ENCODE measurements at regions not wholly inside any gene's neighbourhood (a gene's known extent, or its start where the extent isn't known, plus 50 kb on each side); places are given as distances from the start of the nearest gene placed in this dataset.
"Not testable (repeated sequence)": the region's sequence is repeated elsewhere in the genome, so short reads cannot be mapped to it uniquely, and the experiment has no call there.

DNA sequence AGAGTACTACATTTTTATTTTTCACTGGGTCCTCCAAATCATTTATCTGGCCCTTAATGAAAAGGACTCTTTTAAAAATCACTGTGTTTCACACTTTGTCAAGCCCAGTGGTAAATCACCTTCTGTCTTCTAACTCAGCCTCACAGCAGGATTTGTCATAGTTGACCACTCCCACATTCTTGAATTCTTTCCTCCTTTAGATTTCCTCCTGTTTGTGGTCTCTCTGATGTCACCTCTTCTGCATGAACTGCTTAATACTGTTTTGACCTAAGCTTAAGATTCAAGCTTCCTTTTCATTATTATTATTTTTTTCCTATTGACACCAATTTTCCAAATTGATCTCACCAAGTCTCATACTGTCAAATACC is 899.8 kb upstream of the MIR17HG start:
- no peak for DNase-seq (ENCODE audit: low spot score)

DNA sequence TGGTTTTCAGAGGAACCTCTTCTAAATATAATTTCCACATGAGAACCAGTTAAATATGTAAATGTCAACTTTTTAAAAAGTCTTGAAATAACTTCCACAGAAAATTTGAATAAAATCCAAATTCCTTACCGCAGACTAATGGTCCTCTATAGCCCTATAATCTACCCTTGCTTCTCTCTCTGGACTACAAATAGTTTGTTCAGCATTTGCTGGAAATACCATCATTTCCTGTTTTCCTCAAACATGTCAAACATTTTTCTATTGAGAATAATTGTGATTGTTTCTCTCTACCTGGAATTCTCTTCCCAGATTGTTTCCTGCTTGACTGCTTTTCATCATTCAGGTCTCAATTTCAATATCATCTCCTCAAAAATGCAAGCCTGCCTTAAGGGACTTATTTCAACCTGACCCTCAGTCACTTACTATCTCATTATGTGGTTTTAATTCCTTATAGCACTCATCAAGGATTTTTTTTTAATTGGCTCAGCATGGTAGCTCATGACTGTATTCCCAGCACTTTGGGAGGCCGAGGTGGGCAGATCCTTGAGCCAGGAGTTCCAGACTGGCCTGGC is 898.9 kb upstream of the MIR17HG start:
- DNase-seq (ENCODE audit: low spot score), result no peak

DNA sequence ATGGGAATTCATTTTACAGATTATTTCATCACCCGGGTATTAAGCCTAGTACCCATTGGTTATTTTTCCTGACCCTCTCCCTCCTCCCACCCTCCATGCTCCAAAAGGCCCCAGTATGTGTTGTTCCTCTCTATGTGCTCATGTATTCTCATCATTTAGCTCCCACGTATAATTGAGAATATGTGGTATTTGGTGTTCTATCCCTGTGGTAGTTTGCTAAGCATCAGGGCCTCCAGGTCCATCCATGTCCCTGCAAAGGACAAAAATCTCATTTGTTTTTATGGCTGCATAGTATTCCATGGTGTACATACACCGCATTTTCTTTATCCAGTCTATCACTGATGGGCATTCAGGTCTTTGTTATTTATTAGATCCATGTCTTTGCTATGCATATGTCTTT is 894.1 kb upstream of the MIR17HG start:
- DNase-seq (ENCODE audit: low spot score), result no peak

- DNase-seq (ENCODE audit: low spot score), result no peak
These were observed 893.4 kb upstream of the MIR17HG start for GRCh38 chr13:90454002-90454636.

DNA sequence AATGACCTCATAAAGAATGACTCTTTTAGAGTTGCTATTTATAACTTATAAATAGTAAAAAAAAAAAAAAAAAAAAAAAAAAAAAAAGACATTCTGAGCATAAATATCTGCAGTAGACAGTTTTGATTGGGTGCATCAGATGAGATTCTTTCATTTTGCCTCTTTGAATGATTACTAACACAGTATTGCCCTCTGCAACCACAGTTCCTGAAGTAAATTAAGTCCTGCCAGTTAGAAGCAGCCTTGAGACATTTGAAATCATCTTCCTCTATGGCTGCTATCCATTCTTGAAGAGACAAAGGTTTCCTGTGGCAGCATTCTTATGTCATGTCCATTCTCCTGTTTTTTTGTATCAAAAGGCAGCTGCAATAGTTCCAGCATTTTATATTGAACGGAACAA is 892.4 kb upstream of the MIR17HG start:
- DNase-seq (ENCODE audit: low spot score), result no peak

GRCh38 chr13:90455823-90456222 is 891.7 kb upstream of the MIR17HG start:
- DNase-seq (ENCODE audit: low spot score), result no peak

DNA sequence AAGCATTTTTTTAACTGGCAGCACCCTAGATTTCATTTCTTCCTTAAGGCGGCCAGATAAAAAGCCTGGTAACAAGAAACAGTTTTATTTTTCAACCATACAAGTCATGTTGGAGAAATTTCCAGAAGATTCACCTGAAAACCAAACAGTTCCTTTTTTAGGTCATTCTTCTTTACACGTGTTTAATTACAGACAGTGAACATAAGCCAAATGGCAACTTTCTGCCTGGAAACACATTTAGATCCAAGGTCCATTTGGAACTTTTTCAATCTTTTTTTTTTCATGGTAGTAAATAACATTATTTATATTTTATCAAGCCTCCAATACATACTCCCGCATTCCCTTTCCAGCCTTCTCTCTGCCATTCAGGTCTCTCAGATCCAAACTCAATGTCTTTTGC is 886.1 kb upstream of the MIR17HG start:
- no peak for DNase-seq (ENCODE audit: low spot score)

- DNase-seq (ENCODE audit: low spot score), result no peak
These were observed 870.3 kb upstream of the MIR17HG start for GRCh38 chr13:90477216-90477615.

GRCh38 chr13:90483906-90484305 is 863.6 kb upstream of the MIR17HG start:
- DNase-seq (ENCODE audit: low spot score), result no peak

- DNase-seq (ENCODE audit: low spot score), result no peak
These were observed 862.1 kb upstream of the MIR17HG start for GRCh38 chr13:90485436-90485835.

DNA sequence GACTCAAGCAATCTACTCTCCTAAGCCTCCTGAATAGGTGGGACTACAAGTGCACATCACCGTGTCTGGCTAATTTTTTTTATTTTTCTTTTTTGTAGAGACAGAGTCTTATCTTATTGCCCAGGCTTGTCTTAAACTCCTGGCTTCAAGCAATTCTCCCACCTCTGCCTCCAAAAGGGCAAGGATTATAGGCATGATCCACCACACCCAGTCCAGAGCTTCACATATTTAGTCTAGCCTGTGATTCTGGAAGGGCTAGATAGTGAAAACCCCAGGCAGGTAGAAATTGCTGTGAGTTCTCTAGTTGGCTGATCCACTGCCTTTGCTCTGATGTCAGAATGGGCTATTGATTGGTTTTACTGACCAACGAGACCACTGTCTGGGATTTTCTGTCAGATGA is 854.6 kb upstream of the MIR17HG start:
- DNase-seq (ENCODE audit: low spot score), result no peak

DNA sequence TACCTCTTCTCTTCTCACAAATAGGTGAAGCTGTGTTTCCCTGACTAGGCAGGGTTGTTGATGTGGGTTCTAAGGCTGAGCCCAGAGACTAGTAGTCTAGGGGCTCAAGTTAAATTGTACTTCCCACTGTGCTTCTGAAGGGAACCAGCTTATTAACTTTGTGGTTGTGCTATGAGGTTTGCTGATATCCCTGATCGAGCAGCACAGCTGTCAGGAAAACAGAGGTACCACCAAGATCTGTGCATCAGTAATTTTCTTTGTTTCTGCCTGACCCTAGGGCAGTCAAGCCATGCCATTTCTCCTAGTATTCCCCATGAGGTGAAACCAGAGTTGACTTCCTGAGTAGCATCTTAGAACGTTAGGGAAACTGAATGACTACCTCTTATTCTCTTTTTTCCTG is 853.8 kb upstream of the MIR17HG start:
- no peak for DNase-seq (ENCODE audit: low spot score)

DNA sequence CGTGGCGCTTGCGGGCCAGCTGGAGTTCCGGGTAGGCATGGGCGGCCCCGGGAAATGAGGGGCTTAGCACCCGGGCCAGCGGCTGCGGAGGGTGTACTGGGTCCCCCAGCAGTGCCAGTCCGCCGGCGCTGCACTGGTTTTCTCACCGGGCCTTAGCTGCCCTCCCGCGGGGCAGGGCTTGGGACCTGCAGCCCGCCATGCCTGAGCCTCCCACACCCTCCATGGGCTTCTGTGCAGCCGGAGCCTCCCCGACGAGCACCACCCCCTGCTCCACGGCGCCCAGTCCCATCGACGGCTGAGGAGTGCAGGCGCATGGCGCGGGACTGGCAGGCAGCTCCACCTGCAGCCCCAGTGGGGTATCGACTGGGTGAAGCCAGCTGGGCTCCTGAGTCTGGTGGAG is 852.6 kb upstream of the MIR17HG start:
- not testable (repeated sequence) for DNase-seq (ENCODE audit: low spot score)

- no peak for DNase-seq (ENCODE audit: low spot score)
These were observed 849.4 kb upstream of the MIR17HG start for GRCh38 chr13:90498096-90498495.

DNA sequence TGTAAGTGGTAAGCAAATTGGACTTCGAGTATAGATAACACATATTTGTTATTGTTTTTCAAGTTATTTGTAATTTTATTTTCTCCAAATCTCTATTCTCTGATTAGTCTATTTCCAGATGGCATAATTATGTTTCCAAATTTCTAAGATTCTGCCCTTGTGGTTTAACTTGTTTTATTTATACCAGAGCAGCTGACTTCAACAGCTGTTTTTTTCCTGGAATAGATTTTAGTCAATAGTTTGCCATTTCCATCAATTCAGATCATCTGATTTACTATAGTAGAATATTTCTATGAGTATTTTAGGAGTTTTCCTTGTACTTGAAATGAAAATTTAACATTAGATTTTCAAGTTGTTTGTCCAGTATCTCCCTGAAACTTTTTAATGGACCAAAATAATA is 848.7 kb upstream of the MIR17HG start:
- DNase-seq (ENCODE audit: low spot score), result no peak

- DNase-seq (ENCODE audit: low spot score), result no peak
These were observed 846.9 kb upstream of the MIR17HG start for GRCh38 chr13:90500569-90500968.

GRCh38 chr13:90502153-90502552 is 845.3 kb upstream of the MIR17HG start:
- DNase-seq (ENCODE audit: low spot score), result no peak

DNA sequence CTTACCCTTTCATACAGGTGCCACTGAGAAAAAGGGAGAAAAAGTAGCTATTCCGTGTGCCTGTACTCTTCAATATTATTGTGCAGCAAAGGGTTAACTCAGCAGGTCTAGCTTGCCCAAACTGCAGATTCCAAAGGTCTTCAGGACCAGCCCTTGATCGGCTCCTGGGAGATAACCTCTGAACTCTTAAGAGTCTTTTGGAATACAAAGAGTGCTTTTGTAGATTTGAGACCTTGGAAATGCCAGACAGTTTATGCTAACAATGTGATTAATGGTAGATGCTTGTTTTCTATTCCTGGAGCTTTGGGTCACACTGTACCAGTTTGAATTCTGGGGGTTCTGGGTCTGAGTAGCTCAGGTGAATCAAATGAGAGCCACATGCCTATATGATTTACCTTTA is 844.7 kb upstream of the MIR17HG start:
- no peak for DNase-seq (ENCODE audit: low spot score)

DNA sequence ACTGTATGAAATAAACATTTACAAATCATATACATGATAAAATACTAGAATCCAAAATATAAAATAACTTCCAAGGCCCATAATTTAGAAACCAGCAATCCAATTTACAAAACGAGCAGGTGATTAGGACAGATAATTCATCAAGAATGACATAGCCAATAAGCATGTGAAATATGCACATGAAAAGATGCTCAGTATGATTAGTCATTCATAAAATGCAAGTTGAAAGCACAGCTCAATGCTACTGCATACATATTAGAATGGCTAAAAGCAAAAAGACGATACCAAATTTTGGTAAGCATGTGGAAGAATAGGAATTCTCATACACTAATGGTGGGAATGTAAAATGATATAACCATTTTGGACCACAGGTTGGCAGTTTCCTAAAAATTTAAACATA is 837.2 kb upstream of the MIR17HG start:
- DNase-seq (ENCODE audit: low spot score), result no peak

GRCh38 chr13:90511903-90512302 is 835.6 kb upstream of the MIR17HG start:
- DNase-seq (ENCODE audit: low spot score), result no peak

- DNase-seq (ENCODE audit: low spot score), result not testable (repeated sequence)
These were observed 832.8 kb upstream of the MIR17HG start for GRCh38 chr13:90514712-90515111.

DNA sequence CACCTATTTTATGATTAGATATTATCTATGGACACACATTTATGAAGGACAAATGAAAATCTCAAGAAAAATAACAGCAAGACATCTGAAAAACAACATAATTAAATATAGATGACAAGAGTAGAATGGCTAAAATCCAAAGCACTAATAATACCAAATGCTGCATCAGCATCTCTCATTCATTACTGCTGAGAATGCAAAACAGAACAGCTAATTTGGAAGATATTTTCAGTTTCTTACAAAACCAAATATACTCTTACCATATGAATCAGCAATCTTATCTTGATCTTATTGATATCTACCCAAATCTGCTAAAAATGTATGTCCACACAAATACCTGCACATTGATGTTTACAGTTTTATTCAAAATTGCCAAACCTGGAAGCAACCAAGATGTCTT is 829.1 kb upstream of the MIR17HG start:
- DNase-seq (ENCODE audit: low spot score), result no peak

DNA sequence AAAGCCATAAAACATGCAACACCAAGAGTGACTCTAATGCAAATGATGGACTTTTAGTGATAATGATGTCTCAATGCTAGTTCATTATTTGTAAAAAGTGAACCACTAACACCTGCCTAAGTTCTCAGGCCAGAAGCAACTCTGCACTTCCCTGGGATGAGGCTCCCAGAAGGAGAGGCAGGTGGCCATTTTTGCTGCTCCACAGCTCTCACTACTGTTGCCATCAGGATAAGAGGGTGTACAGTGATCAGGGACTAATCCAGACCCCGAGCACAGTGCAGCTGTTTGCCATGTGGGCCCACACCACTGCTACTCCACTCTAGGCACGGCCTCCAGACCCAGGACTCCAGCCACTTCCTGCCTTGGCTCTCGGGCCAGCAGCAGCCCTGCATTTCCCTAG is 828.3 kb upstream of the MIR17HG start:
- no peak for DNase-seq (ENCODE audit: low spot score)

- DNase-seq (ENCODE audit: low spot score), result no peak
These were observed 820.8 kb upstream of the MIR17HG start for GRCh38 chr13:90526711-90527110.

Measured in mucosa of gallbladder (tissue), 1 donor.